Keratinocyte (primary cell): ENCODE measurements at regions not wholly inside any gene's neighbourhood (a gene's known extent, or its start where the extent isn't known, plus 50 kb on each side); places are given as distances from the start of the nearest gene placed in this dataset.

Experiments used
- CTCF ChIP-seq, 3 experiments: IDR thresholded peaks in 1 of 3; conservative IDR thresholded peaks in 1 of 3; optimal IDR thresholded peaks in 1 of 3; 2 replicates in 2 of 3; 3 replicates in 1 of 3; pipeline versions ENCODE3 to v1.5.1; 2011; ENCODE audit warnings: low read length in 3 of 3, mild to moderate bottlenecking in 3 of 3, moderate library complexity in 2 of 3, control low read depth in 1 of 3, inconsistent platforms in 1 of 3; ENCODE audit not compliant: insufficient read depth in 2 of 3; ENCODE audit errors: extremely low read depth in 1 of 3
- EZH2 ChIP-seq: IDR thresholded peaks from one replicate; pipeline ENCODE4 v1.6.1; 2012; ENCODE audit warnings: inconsistent platforms, mild to moderate bottlenecking, low read length, moderate library complexity

DNA sequence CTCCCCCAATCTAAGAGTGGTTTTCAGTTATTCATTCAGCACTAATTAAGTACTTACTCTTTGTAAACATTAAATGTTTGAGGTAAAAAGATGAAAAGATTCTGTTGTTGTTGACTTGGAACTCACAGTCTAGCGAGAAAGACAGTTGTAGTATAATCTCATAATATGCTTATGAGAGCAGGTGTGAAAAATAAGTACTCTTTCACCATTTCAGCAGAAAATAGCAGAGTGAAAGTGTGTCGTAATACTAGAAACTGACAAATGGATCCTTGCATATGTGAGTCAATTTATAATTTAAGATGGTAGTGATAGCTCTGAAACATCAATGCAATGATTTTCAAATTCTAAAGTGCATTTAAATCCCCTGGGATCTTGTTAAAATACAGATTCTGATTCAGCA, 618.8 kb upstream of the CCDC54 start:
- TF ChIP-seq CTCF (optimal IDR thresholded peaks at IDR 0.05 in 1 of 3, IDR thresholded peaks at IDR 0.05 in 1 of 3, conservative IDR thresholded peaks at IDR 0.05 in 1 of 3; ENCODE audit: extremely low read depth in 1 of 3, insufficient read depth in 2 of 3, low read length in 3 of 3) = no peak
- no peak for TF ChIP-seq EZH2
